HL-60 (cell line): ENCODE measurements at regions not wholly inside any gene's neighbourhood (a gene's known extent, or its start where the extent isn't known, plus 50 kb on each side); places are given as distances from the start of the nearest gene placed in this dataset.

Experiments used
- DNase-seq, 2 experiments: peaks; one replicate each; pipeline ENCODE4 v3.0.0-alpha.2; 2010 to 2020; ENCODE audit warnings: low read depth in 1 of 2, low spot score in 1 of 2
- H3K27ac ChIP-seq: fragments of 250-450 bp; sonication (Bioruptor Pico); replicated peaks from 2 replicates; pipeline ENCODE4 v1.5.1; 2020; ENCODE audit warnings: mild to moderate bottlenecking, moderate library complexity
- H3K27me3 ChIP-seq: fragments of 250-450 bp; sonication (Bioruptor Pico); 2 replicates; pipeline ENCODE4 v1.5.1; 2021; ENCODE audit warnings: mild to moderate bottlenecking, moderate library complexity; ENCODE audit not compliant: insufficient read depth, poor library complexity, severe bottlenecking
- H3K4me3 ChIP-seq: replicated peaks from 2 replicates; pipeline ENCODE4 v1.5.1; 2011; ENCODE audit warnings: mild to moderate bottlenecking, control low read depth, low read length; ENCODE audit not compliant: insufficient read depth
- CTCF ChIP-seq: IDR thresholded peaks from one replicate; pipeline ENCODE4 v1.5.1; 2011; ENCODE audit warnings: low read length, control low read depth, inconsistent platforms; ENCODE audit not compliant: insufficient read depth
- GABPA ChIP-seq: IDR thresholded peaks from 2 replicates; pipeline ENCODE4 v1.6.1; 2012; ENCODE audit warnings: low read depth
- POLR2AphosphoS5 ChIP-seq: IDR thresholded peaks from 2 replicates; pipeline ENCODE4 v1.6.1; 2012; ENCODE audit warnings: low read depth
- REST ChIP-seq: IDR thresholded peaks from 2 replicates; pipeline ENCODE4 v1.6.1; 2012; ENCODE audit warnings: low read depth; ENCODE audit not compliant: insufficient replicate concordance
- SPI1 ChIP-seq: IDR thresholded peaks from 2 replicates; pipeline ENCODE4 v1.6.1; 2012; ENCODE audit warnings: low read depth, mild to moderate bottlenecking, borderline replicate concordance

GRCh38 chrX:107547621-107548020 lies 80.7 kb upstream of the PRPS1 start:
- no peak for DNase-seq
- Histone ChIP-seq H3K27me3 (no peaks in the 10 kb centered on the region), H3K27ac (no peak overlapping the region), H3K4me3 (no peak overlapping the region)
- TF ChIP-seq SPI1 (no peak), POLR2AphosphoS5 (no peak), REST (no peak), CTCF (no peak)

- DNase-seq, result no peak
- Histone ChIP-seq H3K27ac (no peak overlapping the region), H3K4me3 (no peak overlapping the region), H3K27me3 (no peaks in the 10 kb centered on the region)
- TF ChIP-seq GABPA, result no peak
- TF ChIP-seq POLR2AphosphoS5, result no peak
- TF ChIP-seq REST, result no peak
- TF ChIP-seq CTCF, result no peak
- no peak for TF ChIP-seq SPI1
Observed at GRCh38 chrX:107548775-107549174, 79.5 kb upstream of the PRPS1 start.

- no peaks in the 10 kb centered on the region for H3K27me3 ChIP-seq
- no peak overlapping the region for H3K4me3 ChIP-seq
- TF ChIP-seq CTCF (no peak), SPI1 (no peak), REST (no peak), POLR2AphosphoS5 (no peak), GABPA (no peak)
- DNase-seq, result no peak
- no peak overlapping the region for H3K27ac ChIP-seq
Observed at GRCh38 chrX:107549504-107549903, 78.8 kb upstream of the PRPS1 start.
